ENCODE measurements at regions not wholly inside any gene's neighbourhood (a gene's known extent, or its start where the extent isn't known, plus 50 kb on each side); places are given as distances from the start of the nearest gene placed in this dataset.

- Histone ChIP-seq H3K79me2 (ENCODE audit: insufficient read depth, low read depth, low read length) (no peaks in the 10 kb centered on the region), H3K27ac (ENCODE audit: low read depth, low read length, poor library complexity, severe bottlenecking) (no peak overlapping the region), H4K20me1 (ENCODE audit: insufficient read depth, low read length) (no peaks in the 10 kb centered on the region), H3K4me3 (ENCODE audit: low read depth, low read length, poor library complexity, severe bottlenecking) (no peak overlapping the region), H3K9me3 (ENCODE audit: low read length) (no peaks in the 10 kb centered on the region), H2AFZ (ENCODE audit: low read length) (no peak overlapping the region), H3K9me2 (ENCODE audit: insufficient read depth, low read length) (no peaks in the 10 kb centered on the region), H3K4me2 (ENCODE audit: low read length) (no peak overlapping the region), H3K36me3 (ENCODE audit: insufficient read depth, low read length) (no peaks in the 10 kb centered on the region), H3K4me1 (ENCODE audit: insufficient read depth, low read length, poor library complexity, severe bottlenecking) (no peaks in the 10 kb centered on the region)
- ChIA-PET POLR2A (no interaction called here), CTCF (ENCODE audit: unreplicated experiment) (no interaction called here)
- intact Hi-C loops (cut with micrococcal nuclease; ENCODE audit: unreplicated experiment): no loop called here
- no TSS peak for BruUV-seq (replicated peaks)
- TF ChIP-seq CTCF (conservative IDR thresholded peaks at IDR 0.05; ENCODE audit: low read length): no peak
- TF ChIP-seq EZH2phosphoT487 (IDR thresholded peaks at IDR 0.05; ENCODE audit: borderline replicate concordance, low read depth, low read length): no peak
- DNase-seq (ENCODE audit: low spot score): no peak
These were observed 364.5 kb upstream of the ZFHX3 start for GRCh38 chr16:73412416-73412815.

GRCh38 chr16:73408716-73409115 lies 360.8 kb upstream of the ZFHX3 start:
- ChIA-PET CTCF (ENCODE audit: unreplicated experiment) (no interaction called here), POLR2A (no interaction called here)
- Histone ChIP-seq H3K36me3 (ENCODE audit: insufficient read depth, low read length) (no peaks in the 10 kb centered on the region), H4K20me1 (ENCODE audit: insufficient read depth, low read length) (no peaks in the 10 kb centered on the region), H3K27ac (ENCODE audit: low read depth, low read length, poor library complexity, severe bottlenecking) (no peak overlapping the region), H3K4me1 (ENCODE audit: insufficient read depth, low read length, poor library complexity, severe bottlenecking) (no peaks in the 10 kb centered on the region), H3K79me2 (ENCODE audit: insufficient read depth, low read depth, low read length) (no peaks in the 10 kb centered on the region), H3K4me2 (ENCODE audit: low read length) (no peak overlapping the region), H2AFZ (ENCODE audit: low read length) (no peak overlapping the region), H3K9me3 (ENCODE audit: low read length) (no peaks in the 10 kb centered on the region), H3K4me3 (ENCODE audit: low read depth, low read length, poor library complexity, severe bottlenecking) (no peak overlapping the region), H3K9me2 (ENCODE audit: insufficient read depth, low read length) (no peaks in the 10 kb centered on the region)
- no peak for DNase-seq (ENCODE audit: low spot score)
- no peak for TF ChIP-seq CTCF (conservative IDR thresholded peaks at IDR 0.05; ENCODE audit: low read length)
- no peak for TF ChIP-seq EZH2phosphoT487 (IDR thresholded peaks at IDR 0.05; ENCODE audit: borderline replicate concordance, low read depth, low read length)
- BruUV-seq (replicated peaks): no TSS peak
- intact Hi-C loops (cut with micrococcal nuclease; ENCODE audit: unreplicated experiment): no loop called here

GRCh38 chr16:73408311-73408710 lies 360.4 kb upstream of the ZFHX3 start:
- H3K27ac ChIP-seq (ENCODE audit: low read depth, low read length, poor library complexity, severe bottlenecking): no peak overlapping the region
- H3K4me1 ChIP-seq (ENCODE audit: insufficient read depth, low read length, poor library complexity, severe bottlenecking): no peaks in the 10 kb centered on the region
- no peak overlapping the region for H3K4me3 ChIP-seq (ENCODE audit: low read depth, low read length, poor library complexity, severe bottlenecking)
- CTCF ChIA-PET (ENCODE audit: unreplicated experiment): no interaction called here
- no TSS peak for BruUV-seq (replicated peaks)
- H2AFZ ChIP-seq (ENCODE audit: low read length): no peak overlapping the region
- H3K9me2 ChIP-seq (ENCODE audit: insufficient read depth, low read length): no peaks in the 10 kb centered on the region
- no peaks in the 10 kb centered on the region for H3K36me3 ChIP-seq (ENCODE audit: insufficient read depth, low read length)
- POLR2A ChIA-PET: no interaction called here
- no peak overlapping the region for H3K4me2 ChIP-seq (ENCODE audit: low read length)
- intact Hi-C loops (cut with micrococcal nuclease; ENCODE audit: unreplicated experiment): no loop called here
- no peaks in the 10 kb centered on the region for H3K9me3 ChIP-seq (ENCODE audit: low read length)
- TF ChIP-seq EZH2phosphoT487 (IDR thresholded peaks at IDR 0.05; ENCODE audit: borderline replicate concordance, low read depth, low read length) (no peak), CTCF (conservative IDR thresholded peaks at IDR 0.05; ENCODE audit: low read length) (no peak)
- H4K20me1 ChIP-seq (ENCODE audit: insufficient read depth, low read length): no peaks in the 10 kb centered on the region
- no peak for DNase-seq (ENCODE audit: low spot score)
- H3K79me2 ChIP-seq (ENCODE audit: insufficient read depth, low read depth, low read length): no peaks in the 10 kb centered on the region

Data from OCI-LY7 (cell line).